GM23248 (cell line): ENCODE measurements at regions not wholly inside any gene's neighbourhood (a gene's known extent, or its start where the extent isn't known, plus 50 kb on each side); places are given as distances from the start of the nearest gene placed in this dataset.

Experiments
- EZH2 ChIP-seq: fragments of 200-600 bp; sonication (generic); IDR thresholded peaks from 2 replicates; pipeline ENCODE4 v1.6.1; 2018; ENCODE audit warnings: antibody characterized with exemption, mild to moderate bottlenecking; ENCODE audit not compliant: insufficient read depth, poor library complexity, severe bottlenecking
- EZH2phosphoT487 ChIP-seq: fragments of 200-600 bp; sonication (generic); IDR thresholded peaks from 2 replicates; pipeline ENCODE4 v1.6.1; 2018; ENCODE audit warnings: antibody characterized with exemption, moderate library complexity, mild to moderate bottlenecking, low read depth; ENCODE audit not compliant: insufficient read depth

DNA sequence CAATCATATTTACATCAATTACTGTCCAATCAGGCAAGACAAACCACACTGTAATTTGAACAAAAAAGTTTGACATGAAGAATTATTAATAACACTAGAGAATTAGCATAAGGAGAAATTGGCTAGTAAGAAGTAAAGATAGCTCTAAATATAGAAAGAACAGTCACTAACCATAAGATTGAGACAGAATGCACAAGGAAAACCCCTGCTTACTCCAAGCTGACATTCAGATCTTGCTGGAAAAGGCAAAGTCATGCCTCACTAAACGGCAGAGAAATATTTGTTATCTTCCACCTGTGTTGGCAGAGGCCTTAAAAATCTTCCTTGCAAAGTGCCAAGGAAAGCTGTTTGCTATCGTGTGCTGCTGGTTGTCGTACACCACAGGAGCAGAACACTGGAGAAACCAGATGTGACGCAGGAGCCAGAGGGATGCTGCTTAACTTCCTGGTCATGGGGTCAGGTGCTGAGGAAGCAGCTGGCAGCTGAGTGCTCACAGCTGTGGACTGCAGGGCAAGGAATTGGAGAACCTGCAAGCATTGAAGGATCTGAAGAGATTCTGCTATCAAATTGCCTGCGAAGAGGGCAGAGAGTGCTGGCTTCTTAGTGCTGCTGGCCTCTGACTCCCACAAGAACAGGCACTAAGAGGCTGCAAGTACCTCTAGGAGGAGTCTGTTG, 1323.3 kb downstream of the LRFN5 start:
- TF ChIP-seq EZH2 (no peak), EZH2phosphoT487 (no peak)
